H9 (cell line): ENCODE measurements at regions not wholly inside any gene's neighbourhood (a gene's known extent, or its start where the extent isn't known, plus 50 kb on each side); places are given as distances from the start of the nearest gene placed in this dataset.

Experiments
- DNase-seq: peaks from one replicate; pipeline ENCODE4 v3.0.0-alpha.2; 2017
- H2AFZ ChIP-seq: one replicate; pipeline ENCODE4 v1.6.1; 2013; ENCODE audit warnings: mild to moderate bottlenecking, low read length, control low read depth, moderate library complexity
- H2AK5ac ChIP-seq: 2 replicates; pipeline ENCODE4 v1.6.1; 2013; ENCODE audit warnings: low read length, control low read depth, mixed read lengths; ENCODE audit not compliant: insufficient read length
- H2BK120ac ChIP-seq: one replicate; pipeline ENCODE4 v1.6.1; 2013; ENCODE audit warnings: low read depth, mild to moderate bottlenecking, low read length, control low read depth, inconsistent platforms; ENCODE audit not compliant: poor library complexity, severe bottlenecking
- H2BK12ac ChIP-seq: 2 replicates; pipeline ENCODE4 v1.6.1; 2013; ENCODE audit warnings: low read length, control low read depth, mixed read lengths, low read depth; ENCODE audit not compliant: insufficient read length
- H2BK15ac ChIP-seq: 2 replicates; pipeline ENCODE4 v1.6.1; 2013; ENCODE audit warnings: low read depth, low read length, control low read depth
- H2BK20ac ChIP-seq: one replicate; pipeline ENCODE4 v1.6.1; 2013; ENCODE audit warnings: low read depth, mild to moderate bottlenecking, low read length, control low read depth, inconsistent platforms; ENCODE audit not compliant: poor library complexity, severe bottlenecking
- H2BK5ac ChIP-seq: 2 replicates; pipeline ENCODE4 v1.6.1; 2013; ENCODE audit warnings: low read length, control low read depth, mixed read lengths; ENCODE audit not compliant: insufficient read length
- H3K14ac ChIP-seq: 2 replicates; pipeline ENCODE4 v1.6.1; 2013; ENCODE audit warnings: low read length, control low read depth; ENCODE audit not compliant: insufficient read depth
- H3K18ac ChIP-seq: 2 replicates; pipeline ENCODE4 v1.6.1; 2013; ENCODE audit warnings: low read depth, mild to moderate bottlenecking, mixed read lengths, low read length, control low read depth; ENCODE audit not compliant: insufficient read length
- H3K23ac ChIP-seq: 2 replicates; pipeline ENCODE4 v1.6.1; 2013; ENCODE audit warnings: low read length, control low read depth, mixed read lengths, low read depth; ENCODE audit not compliant: insufficient read length
- H3K23me2 ChIP-seq: 2 replicates; pipeline ENCODE4 v1.6.1; 2013; ENCODE audit warnings: low read depth, mild to moderate bottlenecking, mixed read lengths, low read length, control low read depth; ENCODE audit not compliant: insufficient read length, poor library complexity, severe bottlenecking
- H3K27ac ChIP-seq: 2 replicates; pipeline ENCODE4 v1.5.1; 2013; ENCODE audit warnings: low read length, control low read depth, mixed read lengths, low read depth; ENCODE audit not compliant: insufficient read length
- H3K27me3 ChIP-seq: 2 replicates; pipeline ENCODE4 v1.6.1; 2013; ENCODE audit warnings: low read length, control low read depth, inconsistent platforms; ENCODE audit not compliant: insufficient read depth
- H3K4ac ChIP-seq: 2 replicates; pipeline ENCODE4 v1.6.1; 2013; ENCODE audit warnings: low read depth, mild to moderate bottlenecking, control low read depth, inconsistent platforms, low read length, moderate library complexity
- H3K4me1 ChIP-seq: 2 replicates; pipeline ENCODE4 v1.6.1; 2013; ENCODE audit warnings: low read length, control low read depth, inconsistent platforms; ENCODE audit not compliant: insufficient read depth
- H3K4me2 ChIP-seq: 2 replicates; pipeline ENCODE4 v1.6.1; 2013; ENCODE audit warnings: low read length, control low read depth, mixed read lengths; ENCODE audit not compliant: insufficient read length, insufficient read depth
- H3K56ac ChIP-seq: 2 replicates; pipeline ENCODE4 v1.6.1; 2013; ENCODE audit warnings: low read depth, mild to moderate bottlenecking, mixed read lengths, low read length, control low read depth; ENCODE audit not compliant: insufficient read length
- H3K79me1 ChIP-seq: 2 replicates; pipeline ENCODE4 v1.6.1; 2013; ENCODE audit warnings: low read depth, mild to moderate bottlenecking, moderate library complexity, low read length, control low read depth, inconsistent platforms; ENCODE audit not compliant: insufficient read depth, poor library complexity, severe bottlenecking
- H3K79me2 ChIP-seq: 2 replicates; pipeline ENCODE4 v1.6.1; 2013; ENCODE audit warnings: low read length, control low read depth, inconsistent platforms; ENCODE audit not compliant: insufficient read depth
- H3K9ac ChIP-seq: 2 replicates; pipeline ENCODE4 v1.6.1; 2013; ENCODE audit warnings: low read length, control low read depth, mixed read lengths; ENCODE audit not compliant: insufficient read length; ENCODE audit errors: extremely low read depth
- H3K9me3 ChIP-seq: one replicate; pipeline ENCODE4 v1.6.1; 2013; ENCODE audit warnings: low read depth, low read length, inconsistent platforms; ENCODE audit not compliant: control insufficient read depth
- H3T11ph ChIP-seq: one replicate; pipeline ENCODE4 v1.6.1; 2013; ENCODE audit warnings: mild to moderate bottlenecking, low read length, control low read depth, inconsistent platforms
- H4K20me1 ChIP-seq: one replicate; pipeline ENCODE4 v1.6.1; 2013; ENCODE audit not compliant: control insufficient read depth, insufficient read length, insufficient read depth
- H4K5ac ChIP-seq: 2 replicates; pipeline ENCODE4 v1.6.1; 2013; ENCODE audit warnings: low read depth, mild to moderate bottlenecking, mixed read lengths, low read length, control low read depth; ENCODE audit not compliant: insufficient read length
- H4K8ac ChIP-seq: replicated peaks from 2 replicates; pipeline ENCODE4 v1.6.1; 2013; ENCODE audit warnings: low read length, control low read depth, mixed read lengths, low read depth; ENCODE audit not compliant: insufficient read length
- H4K91ac ChIP-seq: 2 replicates; pipeline ENCODE4 v1.6.1; 2013; ENCODE audit warnings: low read depth, mild to moderate bottlenecking, moderate library complexity, mixed read lengths, low read length, control low read depth; ENCODE audit not compliant: insufficient read length
- H3K27ac Mint-ChIP-seq, 3 experiments: 2 replicates in 2 of 3; 3 replicates in 1 of 3; pipeline ENCODE4 v1.8.0; 2020 to 2021; ENCODE audit warnings: mixed read lengths in 3 of 3, mild to moderate bottlenecking in 1 of 3, moderate library complexity in 1 of 3
- H3K27me3 Mint-ChIP-seq: 2 replicates; pipeline ENCODE4 v1.8.0; 2021; ENCODE audit warnings: low read depth, mild to moderate bottlenecking, moderate library complexity, mixed read lengths
- H3K36me3 Mint-ChIP-seq, 3 experiments: 2 replicates in 2 of 3; 3 replicates in 1 of 3; pipeline ENCODE4 v1.8.0; 2020 to 2021; ENCODE audit warnings: low read depth in 3 of 3, mixed read lengths in 3 of 3; ENCODE audit not compliant: insufficient read depth in 1 of 3
- H3K4me1 Mint-ChIP-seq, 2 experiments: 2 replicates each; pipeline ENCODE4 v1.8.0; 2020; ENCODE audit warnings: mixed read lengths in 2 of 2
- H3K4me3 Mint-ChIP-seq, 2 experiments: 2 replicates in 1 of 2; 3 replicates in 1 of 2; pipeline ENCODE4 v1.8.0; 2020 to 2021; ENCODE audit warnings: mild to moderate bottlenecking in 2 of 2, mixed read lengths in 2 of 2, moderate library complexity in 1 of 2
- H3K9me3 Mint-ChIP-seq, 2 experiments: 2 replicates in 1 of 2; 3 replicates in 1 of 2; pipeline ENCODE4 v1.8.0; 2020; ENCODE audit warnings: mild to moderate bottlenecking in 2 of 2, mixed read lengths in 2 of 2, moderate library complexity in 1 of 2
- CTCF ChIP-seq: fragments of 200-600 bp; sonication (generic); conservative IDR thresholded peaks from 3 replicates; pipeline ENCODE4 v1.8.0; 2021; ENCODE audit warnings: antibody characterized with exemption, mild to moderate bottlenecking
- WGBS: extraction: QIAGEN DNeasy Blood & Tissue Kit; methylation state at CpG from one replicate; pipeline ENCODE4 v1.1.7; 2013; ENCODE audit warnings: missing lambda C conversion rate, low lambda C conversion rate, mixed read lengths; ENCODE audit not compliant: insufficient read length; ENCODE audit errors: extremely low coverage; 5-methylcytosine and 5-hydroxymethylcytosine counted together

GRCh38 chr4:130395871-130396270 is 1299.9 kb downstream of the C4orf33 start:
- WGBS = no CpG with 5 or more reads among the region's 2 CpGs
- Histone ChIP-seq H3K56ac (no peak overlapping the region), H2BK12ac (no peak overlapping the region), H3T11ph (no peak overlapping the region), H3K4ac (no peak overlapping the region), H4K20me1 (no peaks in the 10 kb centered on the region), H3K18ac (no peak overlapping the region), H3K9me3 (no peaks in the 10 kb centered on the region), H3K23ac (no peak overlapping the region), H2BK120ac (no peak overlapping the region), H3K79me1 (no peaks in the 10 kb centered on the region), H3K27me3 (no peaks in the 10 kb centered on the region), H3K79me2 (no peaks in the 10 kb centered on the region), H3K23me2 (no peaks in the 10 kb centered on the region), H2BK5ac (no peak overlapping the region), H2BK20ac (no peak overlapping the region), H3K27ac (no peak overlapping the region), H3K9ac (no peak overlapping the region), H2AK5ac (no peak overlapping the region), H2AFZ (no peak overlapping the region), H4K91ac (no peak overlapping the region), H4K5ac (no peak overlapping the region), H3K4me1 (no peaks in the 10 kb centered on the region), H3K4me2 (no peak overlapping the region), H4K8ac (no peak overlapping the region), H3K14ac (no peak overlapping the region), H2BK15ac (no peak overlapping the region)
- no peak for TF ChIP-seq CTCF
- Mint-ChIP-seq H3K4me3 (no peak overlapping the region), H3K9me3 (no peaks in the 10 kb centered on the region), H3K27ac (no peak overlapping the region), H3K36me3 (no peaks in the 10 kb centered on the region), H3K4me1 (no peaks in the 10 kb centered on the region), H3K27me3 (no peaks in the 10 kb centered on the region)
- DNase-seq = no peak
